ENCODE measurements at regions not wholly inside any gene's neighbourhood (a gene's known extent, or its start where the extent isn't known, plus 50 kb on each side); places are given as distances from the start of the nearest gene placed in this dataset.
A peak's percentile ranks its signal among the peaks of the same experiment; 100 is the strongest.

GRCh38 chr14:71834284-71835204 lies 97.7 kb upstream of the RGS6 start:
- Histone ChIP-seq H3K27me3 (ENCODE audit: low read length) (no peaks in the 10 kb centered on the region), H3K4me2 (ENCODE audit: low read depth, low read length, poor library complexity, severe bottlenecking) (no peak overlapping the region), H4K20me1 (ENCODE audit: low read depth, low read length) (no peaks in the 10 kb centered on the region), H3K9ac (ENCODE audit: low read length) (no peak overlapping the region), H3K9me2 (replicated peaks; ENCODE audit: insufficient read depth, low read length) (no peaks in the 10 kb centered on the region), H3K79me2 (ENCODE audit: insufficient read depth, low read length) (no peaks in the 10 kb centered on the region), H3F3A (ENCODE audit: insufficient read depth) (no peaks in the 10 kb centered on the region), H3K27ac (ENCODE audit: low read depth, low read length) (no peak overlapping the region), H3K4me3 (ENCODE audit: insufficient read depth, low read length, poor library complexity, severe bottlenecking) (no peak overlapping the region), H3K36me3 (ENCODE audit: low read length) (no peaks in the 10 kb centered on the region), H2AFZ (ENCODE audit: low read depth, low read length, severe bottlenecking) (no peak overlapping the region), H3K9me3 (ENCODE audit: insufficient read depth, low read length) (no peaks in the 10 kb centered on the region)
- TF ChIP-seq EZH2phosphoT487 (conservative IDR thresholded peaks at IDR 0.05; ENCODE audit: low read length) (no peak), CTCF (IDR thresholded peaks at IDR 0.05; ENCODE audit: insufficient read depth, low read length, poor library complexity, severe bottlenecking) (no peak)

DNA sequence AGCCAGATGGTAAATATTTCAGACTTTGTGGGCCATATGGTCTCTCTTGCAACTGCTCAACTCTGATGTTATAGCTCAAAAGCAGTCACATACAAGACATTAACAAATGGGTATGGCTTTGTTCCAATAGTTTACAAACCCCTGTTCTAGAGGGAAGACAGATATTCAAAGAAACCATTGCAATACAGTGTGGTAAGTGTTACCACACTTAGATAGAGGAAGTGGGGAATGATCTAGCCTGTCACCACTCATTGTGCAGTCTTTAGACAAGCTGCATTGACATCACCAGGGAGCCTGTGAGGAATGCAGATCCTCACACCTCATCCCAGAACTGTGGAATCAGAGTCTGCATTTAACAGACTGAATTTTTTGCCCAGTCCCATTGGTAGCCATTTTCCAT lies 80.0 kb upstream of the RGS6 start:
- Histone ChIP-seq H2AFZ (ENCODE audit: low read depth, low read length, severe bottlenecking) (no peak overlapping the region), H3K9ac (ENCODE audit: low read length) (no peak overlapping the region), H3K27ac (ENCODE audit: low read depth, low read length) (no peak overlapping the region), H3K79me2 (ENCODE audit: insufficient read depth, low read length) (no peaks in the 10 kb centered on the region), H4K20me1 (ENCODE audit: low read depth, low read length) (no peaks in the 10 kb centered on the region), H3F3A (ENCODE audit: insufficient read depth) (no peaks in the 10 kb centered on the region), H3K27me3 (ENCODE audit: low read length) (no peaks in the 10 kb centered on the region), H3K9me3 (ENCODE audit: insufficient read depth, low read length) (no peaks in the 10 kb centered on the region), H3K9me2 (replicated peaks; ENCODE audit: insufficient read depth, low read length) (no peaks in the 10 kb centered on the region), H3K4me3 (ENCODE audit: insufficient read depth, low read length, poor library complexity, severe bottlenecking) (no peak overlapping the region), H3K36me3 (ENCODE audit: low read length) (no peaks in the 10 kb centered on the region), H3K4me2 (ENCODE audit: low read depth, low read length, poor library complexity, severe bottlenecking) (no peak overlapping the region)
- no peak for TF ChIP-seq CTCF (IDR thresholded peaks at IDR 0.05; ENCODE audit: insufficient read depth, low read length, poor library complexity, severe bottlenecking)
- TF ChIP-seq EZH2phosphoT487 (conservative IDR thresholded peaks at IDR 0.05; ENCODE audit: low read length) = no peak

- no peaks in the 10 kb centered on the region for H3K36me3 ChIP-seq (ENCODE audit: low read length)
- no peak overlapping the region for H2AFZ ChIP-seq (ENCODE audit: low read depth, low read length, severe bottlenecking)
- no peak overlapping the region for H3K4me3 ChIP-seq (ENCODE audit: insufficient read depth, low read length, poor library complexity, severe bottlenecking)
- no peaks in the 10 kb centered on the region for H4K20me1 ChIP-seq (ENCODE audit: low read depth, low read length)
- no peaks in the 10 kb centered on the region for H3K79me2 ChIP-seq (ENCODE audit: insufficient read depth, low read length)
- no peaks in the 10 kb centered on the region for H3K9me3 ChIP-seq (ENCODE audit: insufficient read depth, low read length)
- TF ChIP-seq EZH2phosphoT487 (conservative IDR thresholded peaks at IDR 0.05; ENCODE audit: low read length) (no peak), CTCF (IDR thresholded peaks at IDR 0.05; ENCODE audit: insufficient read depth, low read length, poor library complexity, severe bottlenecking) (peak; percentile 83)
- H3K9me2 ChIP-seq (replicated peaks; ENCODE audit: insufficient read depth, low read length) = no peaks in the 10 kb centered on the region
- no peaks in the 10 kb centered on the region for H3K27me3 ChIP-seq (ENCODE audit: low read length)
- no peaks in the 10 kb centered on the region for H3F3A ChIP-seq (ENCODE audit: insufficient read depth)
- no peak overlapping the region for H3K4me2 ChIP-seq (ENCODE audit: low read depth, low read length, poor library complexity, severe bottlenecking)
- no peak overlapping the region for H3K27ac ChIP-seq (ENCODE audit: low read depth, low read length)
- H3K9ac ChIP-seq (ENCODE audit: low read length) = no peak overlapping the region
Observed at GRCh38 chr14:71855399-71856036, 76.7 kb upstream of the RGS6 start.

All from SU-DHL-6 (cell line).